Body of pancreas (tissue), 4 donors: ENCODE measurements at regions not wholly inside any gene's neighbourhood (a gene's known extent, or its start where the extent isn't known, plus 50 kb on each side); places are given as distances from the start of the nearest gene placed in this dataset.

Experiments
- ATAC-seq: fragments of 150-250 bp; one replicate; pipeline ENCODE4 v1.9.1; 2016
- DNase-seq, 4 donors: peaks; one replicate each; pipeline ENCODE4 v3.0.0-alpha.2; 2019
- H3K27ac ChIP-seq, 4 donors: fragments of 200-600 bp; sonication (generic); 1 replicate in 3 of 4; 2 replicates in 1 of 4; pipeline versions ENCODE4 v1.5.1 to v1.6.1; 2016 to 2019; ENCODE audit warnings: mild to moderate bottlenecking in 1 of 4, mixed read lengths in 1 of 4, moderate library complexity in 1 of 4
- H3K27me3 ChIP-seq, 2 donors: fragments of 200-600 bp; sonication (generic); one replicate each; pipeline ENCODE4 v1.6.0; 2016; ENCODE audit warnings: mild to moderate bottlenecking in 1 of 2
- H3K36me3 ChIP-seq, 2 donors: fragments of 200-600 bp; sonication (generic); replicated peaks in 1 of 2; 2 replicates each; pipeline ENCODE4 v1.5.1; 2016; ENCODE audit warnings: low read depth in 2 of 2; ENCODE audit not compliant: insufficient read depth in 1 of 2
- H3K4me1 ChIP-seq: fragments of 200-600 bp; sonication (generic); one replicate; pipeline ENCODE4 v1.6.0; 2016
- H3K4me3 ChIP-seq, 2 donors: fragments of 200-600 bp; sonication (generic); 1 replicate in 1 of 2; 2 replicates in 1 of 2; pipeline ENCODE4 v1.5.1; 2016 to 2019
- H3K9me3 ChIP-seq, 3 donors: fragments of 200-600 bp; sonication (generic); 1 replicate in 2 of 3; 2 replicates in 1 of 3; pipeline ENCODE4 v1.5.1; 2016
- CTCF ChIP-seq, 7 experiments: fragments of 450-650 bp in 4 of 7; fragments of 200-600 bp in 3 of 7; sonication (generic) in 3 of 7; IDR thresholded peaks; one replicate each; pipeline ENCODE4 v1.5.1; 2016 to 2019; ENCODE audit warnings: antibody characterized with exemption in 7 of 7
- POLR2A ChIP-seq, 3 donors: fragments of 450-650 bp; IDR thresholded peaks; one replicate each; pipeline ENCODE4 v1.6.1; 2016; ENCODE audit warnings: antibody characterized with exemption in 3 of 3, mild to moderate bottlenecking in 2 of 3
- WGBS, 2 donors: methylation state at CpG; one replicate each; pipeline ENCODE4 v1.1.5; 2017; 5-methylcytosine and 5-hydroxymethylcytosine counted together
- intact Hi-C: fragments of 100-400 bp; cut with DNase I; formaldehyde crosslinking; loops from one replicate; pipeline ENCODE4 v1.15.1; 2023

- Histone ChIP-seq H3K27me3 (no peaks in the 10 kb centered on the region), H3K36me3 (no peaks in the 10 kb centered on the region), H3K4me1 (peaks cover 24% of the 10 kb centered on the region), H3K27ac (peak overlapping the region in 3 of 4 donors; percentile 33 to 59 (median 48)), H3K9me3 (no peaks in the 10 kb centered on the region), H3K4me3 (peak overlapping the region; percentile 42 to 61)
- intact Hi-C loops: loop anchor here (10.0 kb wide), 1 partner anchor 218 kb away; no protein-coding TSS in a partner anchor
- no peak for TF ChIP-seq CTCF (IDR thresholded peaks at IDR 0.05)
- peak in 1 of 3 donors; percentile 17 for TF ChIP-seq POLR2A (IDR thresholded peaks at IDR 0.05)
- DNase-seq: peak; percentile 61 to 74 (median 65)
- 0% methylated on average over 8 to 87 of the region's 97 CpGs for WGBS, 2 donors
- peak; percentile 87 for ATAC-seq
Measured at GRCh38 chr2:174682578-174683391, 81.5 kb downstream of the CHRNA1 start.

GRCh38 chr2:174682007-174682577, 82.2 kb downstream of the CHRNA1 start:
- peak overlapping the region; percentile 42 to 61 for H3K4me3 ChIP-seq
- TF ChIP-seq POLR2A (IDR thresholded peaks at IDR 0.05) (no peak), CTCF (IDR thresholded peaks at IDR 0.05) (no peak)
- H3K27ac ChIP-seq: peak overlapping the region in 3 of 4 donors; percentile 33 to 59 (median 48)
- no peaks in the 10 kb centered on the region for H3K9me3 ChIP-seq
- no peaks in the 10 kb centered on the region for H3K36me3 ChIP-seq
- H3K27me3 ChIP-seq: no peaks in the 10 kb centered on the region
- intact Hi-C loops: loop anchor here (10.0 kb wide), 1 partner anchor 217 kb away; no protein-coding TSS in a partner anchor
- WGBS, 2 donors: 0 to 1% methylated on average over 11 to 47 of the region's 52 CpGs
- peaks cover 24% of the 10 kb centered on the region for H3K4me1 ChIP-seq
- ATAC-seq: peak; percentile 62
- peak; percentile 24 to 41 (median 30) for DNase-seq

GRCh38 chr2:174681099-174682006, 82.9 kb downstream of the CHRNA1 start:
- ATAC-seq: peak; percentile 30
- Histone ChIP-seq H3K27ac (no peak overlapping the region), H3K4me1 (peaks cover 24% of the 10 kb centered on the region), H3K27me3 (no peaks in the 10 kb centered on the region), H3K9me3 (no peaks in the 10 kb centered on the region), H3K4me3 (peak overlapping the region; percentile 42 to 61), H3K36me3 (no peaks in the 10 kb centered on the region)
- TF ChIP-seq POLR2A (IDR thresholded peaks at IDR 0.05): no peak
- TF ChIP-seq CTCF (IDR thresholded peaks at IDR 0.05): no peak
- DNase-seq: peak in 1 of 4 donors; percentile 13
- intact Hi-C loops: loop anchor here (10.0 kb wide), 1 partner anchor 217 kb away; no protein-coding TSS in a partner anchor
- 41 to 56% methylated on average over 18 of the region's 18 CpGs for WGBS, 2 donors

GRCh38 chr2:174680221-174680620, 82.6 kb upstream of the WIPF1 start:
- Histone ChIP-seq H3K4me1 (peaks cover 24% of the 10 kb centered on the region), H3K27ac (no peak overlapping the region), H3K4me3 (no peak overlapping the region), H3K36me3 (no peaks in the 10 kb centered on the region), H3K27me3 (no peaks in the 10 kb centered on the region), H3K9me3 (no peaks in the 10 kb centered on the region)
- WGBS, 2 donors: 48 to 52% methylated on average over 2 of the region's 2 CpGs
- DNase-seq (no peak), ATAC-seq (no peak)
- TF ChIP-seq POLR2A (IDR thresholded peaks at IDR 0.05) (no peak), CTCF (IDR thresholded peaks at IDR 0.05) (no peak)
- intact Hi-C loops: loop anchor here (10.0 kb wide), 1 partner anchor 215 kb away; no protein-coding TSS in a partner anchor
